Suppressor macrophage (primary cell): ENCODE measurements at regions not wholly inside any gene's neighbourhood (a gene's known extent, or its start where the extent isn't known, plus 50 kb on each side); places are given as distances from the start of the nearest gene placed in this dataset.

Experiments used
- DNase-seq, 4 experiments: peaks; one replicate each; pipeline ENCODE4 v3.0.0-alpha.2; 2020 to 2022

- DNase-seq = no peak
Measured at GRCh38 chrY:17233435-17234109, 646.4 kb downstream of the CDY2B start.

- no peak for DNase-seq
Measured at GRCh38 chrY:17231994-17232393, 648.0 kb downstream of the CDY2B start.

- DNase-seq = no peak
Measured at GRCh38 chrY:17223502-17223901, 656.5 kb downstream of the CDY2B start.

- no peak for DNase-seq
Measured at GRCh38 chrY:17202395-17202794, 677.6 kb downstream of the CDY2B start.

GRCh38 chrY:17184299-17184698 is 695.7 kb downstream of the CDY2B start:
- DNase-seq = no peak

GRCh38 chrY:17166881-17167280 is 713.1 kb downstream of the CDY2B start:
- no peak for DNase-seq

- DNase-seq = no peak
Measured at GRCh38 chrY:17122166-17122565, 757.9 kb downstream of the CDY2B start.

- DNase-seq = peak in 1 of 4 experiments; percentile 6
Measured at GRCh38 chrY:17085303-17085702, 794.7 kb downstream of the CDY2B start.

- peak in 1 of 4 experiments; percentile 1 for DNase-seq
Measured at GRCh38 chrY:17079887-17080286, 800.1 kb downstream of the CDY2B start.

- no peak for DNase-seq
Measured at GRCh38 chrY:17067307-17067706, 812.7 kb downstream of the CDY2B start.

GRCh38 chrY:17053041-17053440 is 827.0 kb downstream of the CDY2B start:
- no peak for DNase-seq

- no peak for DNase-seq
Measured at GRCh38 chrY:17050374-17050773, 829.6 kb downstream of the CDY2B start.

GRCh38 chrY:17045124-17045523 is 834.9 kb downstream of the CDY2B start:
- no peak for DNase-seq

GRCh38 chrY:17044723-17045122 is 835.3 kb downstream of the CDY2B start:
- DNase-seq = peak in 1 of 4 experiments; percentile 1

- peak in 1 of 4 experiments; percentile 1 for DNase-seq
Measured at GRCh38 chrY:17044272-17044671, 835.7 kb downstream of the CDY2B start.

- DNase-seq = no peak
Measured at GRCh38 chrY:17038439-17038838, 841.6 kb downstream of the CDY2B start.

GRCh38 chrY:17018126-17018525 is 861.9 kb downstream of the CDY2B start:
- no peak for DNase-seq

GRCh38 chrY:16993551-16993950 is 886.5 kb downstream of the CDY2B start:
- no peak for DNase-seq

GRCh38 chrY:16981776-16982175 is 898.2 kb downstream of the CDY2B start:
- no peak for DNase-seq

- no peak for DNase-seq
Measured at GRCh38 chrY:16959071-16959470, 920.9 kb downstream of the CDY2B start.

- DNase-seq = no peak
Measured at GRCh38 chrY:16947221-16947620, 932.8 kb downstream of the CDY2B start.
